ENCODE measurements at regions not wholly inside any gene's neighbourhood (a gene's known extent, or its start where the extent isn't known, plus 50 kb on each side); places are given as distances from the start of the nearest gene placed in this dataset.

DNA sequence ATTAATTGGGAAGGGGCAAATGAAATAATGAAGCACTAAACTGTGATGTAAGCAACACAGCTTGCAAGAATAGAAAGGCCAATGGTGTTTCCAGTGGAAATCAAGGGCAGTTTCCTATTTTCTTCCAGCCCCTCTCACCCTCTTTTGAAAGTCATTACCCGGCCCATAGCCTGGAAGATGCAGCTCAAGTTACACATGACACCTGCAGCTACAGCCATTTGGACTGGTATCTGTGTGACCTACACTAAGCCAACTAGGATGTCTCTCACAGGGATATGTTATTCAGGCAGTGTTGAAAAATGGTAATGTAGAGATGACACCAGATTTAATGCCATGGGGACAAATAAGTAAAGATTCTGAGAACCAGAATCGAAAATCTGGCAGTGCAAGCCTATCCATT is 439.4 kb upstream of the ZNF462 start:
- no peaks in the 10 kb centered on the region for H3K36me3 Mint-ChIP-seq (ENCODE audit: low read depth)
- no peak overlapping the region for H3K27ac Mint-ChIP-seq
- DNase-seq = no peak
- peaks cover 13% of the 10 kb centered on the region for H3K4me1 Mint-ChIP-seq
- POLR2A ChIA-PET = no interaction called here
- CTCF ChIA-PET = no interaction called here
- H3K4me3 Mint-ChIP-seq = no peak overlapping the region
- H3K27me3 Mint-ChIP-seq = no peaks in the 10 kb centered on the region
- peaks cover 3% of the 10 kb centered on the region for H3K9me3 Mint-ChIP-seq

DNA sequence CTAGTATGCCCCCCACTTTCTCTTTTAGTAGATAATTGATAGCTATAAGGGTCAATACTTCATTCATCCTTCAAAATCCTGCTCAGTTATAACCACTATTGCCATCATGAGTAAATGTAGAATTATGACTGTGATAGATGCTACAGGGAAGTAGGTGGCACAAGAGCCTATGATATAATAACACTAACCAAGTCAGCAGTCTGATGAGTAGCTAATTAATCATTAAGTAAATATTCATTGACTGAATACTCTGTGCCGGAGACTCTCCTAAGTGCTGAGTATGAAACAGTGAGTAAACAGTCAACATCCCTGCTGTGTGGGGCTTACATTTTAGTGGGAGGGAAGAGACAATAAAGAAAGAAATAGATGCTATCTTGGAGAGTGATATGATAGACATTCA is 430.3 kb upstream of the ZNF462 start:
- ChIA-PET POLR2A (no interaction called here), CTCF (no interaction called here)
- Mint-ChIP-seq H3K4me3 (no peak overlapping the region), H3K27ac (no peak overlapping the region), H3K4me1 (no peaks in the 10 kb centered on the region), H3K9me3 (no peaks in the 10 kb centered on the region), H3K27me3 (no peaks in the 10 kb centered on the region), H3K36me3 (ENCODE audit: low read depth) (no peaks in the 10 kb centered on the region)
- no peak for DNase-seq

DNA sequence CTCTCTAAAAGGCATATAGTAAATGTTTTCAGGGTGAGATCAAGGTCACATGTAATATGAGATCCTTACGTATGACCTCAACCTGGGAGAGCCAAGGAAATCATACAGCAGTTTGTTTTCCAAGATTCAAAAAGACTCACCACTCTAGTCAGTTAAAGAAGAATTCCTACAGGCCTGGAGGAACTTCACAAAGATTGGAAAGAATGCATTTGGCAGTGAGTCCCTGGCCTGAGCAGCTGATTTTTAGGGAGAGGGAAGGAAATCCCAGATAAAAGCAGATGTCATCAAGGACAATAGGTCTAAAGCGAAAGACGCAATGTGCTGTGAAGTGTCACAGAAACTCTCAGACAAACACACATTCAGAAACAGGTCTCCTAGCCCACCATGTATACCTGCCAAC is 424.0 kb upstream of the ZNF462 start:
- Mint-ChIP-seq H3K4me3 (no peak overlapping the region), H3K9me3 (peaks cover 4% of the 10 kb centered on the region), H3K36me3 (ENCODE audit: low read depth) (no peaks in the 10 kb centered on the region), H3K4me1 (no peaks in the 10 kb centered on the region), H3K27me3 (no peaks in the 10 kb centered on the region), H3K27ac (no peak overlapping the region)
- no peak for DNase-seq
- ChIA-PET CTCF (no interaction called here), POLR2A (no interaction called here)

DNA sequence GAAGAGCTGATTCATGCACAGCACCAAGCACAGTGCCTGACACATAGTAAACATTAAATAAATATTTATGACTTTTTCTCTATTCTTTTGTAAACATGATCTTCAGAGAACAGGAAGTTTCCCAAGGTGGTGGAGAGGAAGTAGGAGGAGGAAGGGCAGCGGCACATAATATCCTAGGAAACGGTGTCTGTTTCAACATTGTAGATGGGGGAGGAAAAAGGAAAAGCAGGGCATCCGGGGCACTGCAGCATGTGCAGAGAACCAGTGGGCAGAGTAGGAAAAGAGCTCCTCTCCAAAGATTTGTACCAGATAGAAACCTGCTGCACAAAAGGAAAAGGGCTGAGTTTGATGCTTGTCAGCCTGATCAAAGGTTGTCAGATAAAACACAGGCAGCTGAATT is 421.7 kb upstream of the ZNF462 start:
- Mint-ChIP-seq H3K9me3 (peaks cover 4% of the 10 kb centered on the region), H3K4me1 (no peaks in the 10 kb centered on the region), H3K27ac (no peak overlapping the region), H3K4me3 (no peak overlapping the region), H3K36me3 (ENCODE audit: low read depth) (no peaks in the 10 kb centered on the region), H3K27me3 (no peaks in the 10 kb centered on the region)
- POLR2A ChIA-PET = no interaction called here
- CTCF ChIA-PET = no interaction called here
- DNase-seq = no peak

DNA sequence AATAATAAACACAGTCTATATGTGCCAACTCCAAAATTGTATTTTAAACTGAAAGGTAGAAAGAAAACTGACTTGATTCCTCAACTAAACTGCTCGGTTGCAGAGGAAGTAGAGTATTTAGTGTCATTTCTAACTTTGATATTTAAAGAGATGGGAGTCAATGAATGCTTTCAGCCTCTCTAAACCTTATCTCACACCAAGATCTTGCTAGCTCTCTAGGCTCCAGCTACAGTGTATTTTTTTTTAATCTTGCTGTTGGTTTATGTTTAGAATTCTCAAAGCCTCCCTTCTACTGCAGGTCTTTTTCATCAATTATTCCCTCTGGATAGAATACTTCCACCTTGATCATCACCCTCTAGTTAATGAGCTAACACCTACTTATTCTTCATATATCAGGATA is 419.4 kb upstream of the ZNF462 start:
- Mint-ChIP-seq H3K9me3 (peaks cover 4% of the 10 kb centered on the region), H3K4me1 (no peaks in the 10 kb centered on the region), H3K27me3 (no peaks in the 10 kb centered on the region), H3K4me3 (no peak overlapping the region), H3K27ac (no peak overlapping the region), H3K36me3 (ENCODE audit: low read depth) (no peaks in the 10 kb centered on the region)
- POLR2A ChIA-PET = no interaction called here
- DNase-seq = no peak
- CTCF ChIA-PET = no interaction called here

DNA sequence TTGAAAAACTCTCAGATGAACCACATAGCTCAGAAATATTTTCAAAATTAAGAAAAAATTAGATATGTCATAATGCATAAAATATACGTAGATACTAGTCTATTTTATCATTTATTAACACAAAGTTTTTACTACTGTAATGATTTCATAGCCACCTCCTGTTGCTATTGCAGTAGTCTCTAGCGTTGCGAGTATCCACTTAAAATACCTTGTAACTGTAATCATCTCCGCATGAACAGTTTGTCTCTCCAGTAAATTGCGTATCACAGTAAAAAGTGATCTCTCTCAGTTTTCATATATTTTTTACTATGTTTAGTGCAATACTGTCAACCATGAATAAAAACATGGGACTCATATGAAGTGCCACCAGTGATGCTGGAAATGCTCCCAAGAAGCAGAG is 417.9 kb upstream of the ZNF462 start:
- Mint-ChIP-seq H3K9me3 (peaks cover 2% of the 10 kb centered on the region), H3K27me3 (no peaks in the 10 kb centered on the region), H3K36me3 (ENCODE audit: low read depth) (no peaks in the 10 kb centered on the region), H3K27ac (no peak overlapping the region), H3K4me3 (no peak overlapping the region), H3K4me1 (no peaks in the 10 kb centered on the region)
- ChIA-PET CTCF (no interaction called here), POLR2A (no interaction called here)
- no peak for DNase-seq

DNA sequence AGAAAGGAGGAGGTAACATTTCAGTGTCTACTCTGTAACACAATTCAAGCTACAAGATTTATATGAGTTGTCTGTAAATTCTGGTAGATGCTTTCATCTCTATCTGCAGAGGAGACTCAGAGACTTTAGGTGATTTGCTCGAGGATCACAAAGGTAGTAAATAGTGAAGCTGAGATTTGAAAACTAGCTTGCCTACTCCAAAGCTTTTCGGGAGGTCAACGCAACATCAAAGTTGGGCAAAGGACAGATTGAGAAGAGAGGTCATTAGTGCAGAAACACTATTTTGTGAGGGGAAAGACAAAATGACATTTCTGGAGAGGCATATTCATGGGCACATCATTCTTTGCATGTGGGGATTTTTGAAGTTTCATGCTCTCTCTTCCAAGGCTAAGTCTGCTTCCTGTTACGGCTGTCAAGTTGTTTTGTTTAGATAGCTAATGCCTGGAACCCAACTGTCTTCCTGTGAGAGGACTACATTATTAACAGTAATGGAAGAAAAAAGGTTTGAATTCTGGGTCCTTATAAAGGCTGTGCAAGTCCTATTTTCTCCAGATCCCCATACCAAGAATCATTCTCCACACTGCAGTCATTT is 413.5 kb upstream of the ZNF462 start:
- DNase-seq = no peak
- Mint-ChIP-seq H3K4me3 (no peak overlapping the region), H3K27ac (no peak overlapping the region), H3K4me1 (no peaks in the 10 kb centered on the region), H3K9me3 (no peaks in the 10 kb centered on the region), H3K36me3 (ENCODE audit: low read depth) (no peaks in the 10 kb centered on the region), H3K27me3 (no peaks in the 10 kb centered on the region)
- ChIA-PET CTCF (no interaction called here), POLR2A (no interaction called here)

DNA sequence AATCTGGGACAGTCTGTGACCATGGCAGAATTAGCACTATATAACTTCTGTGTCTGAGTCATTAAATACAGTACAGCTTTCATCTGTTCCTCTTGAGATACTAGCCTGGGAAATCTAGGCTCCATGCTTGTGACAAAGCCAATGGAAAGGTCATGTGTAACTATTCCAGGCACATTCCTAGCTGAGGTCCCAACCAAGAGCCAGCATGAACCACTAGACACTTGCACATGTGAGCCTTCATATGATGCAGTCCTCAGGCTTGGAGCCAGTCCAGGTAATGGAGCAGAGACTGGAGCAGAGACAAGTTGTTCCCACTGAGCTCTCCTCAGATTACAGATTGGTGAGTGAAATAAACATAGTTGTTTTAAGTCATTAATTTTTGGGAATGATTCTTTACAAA is 412.4 kb upstream of the ZNF462 start:
- Mint-ChIP-seq H3K4me3 (no peak overlapping the region), H3K27me3 (no peaks in the 10 kb centered on the region), H3K36me3 (ENCODE audit: low read depth) (no peaks in the 10 kb centered on the region), H3K27ac (no peak overlapping the region), H3K4me1 (no peaks in the 10 kb centered on the region), H3K9me3 (no peaks in the 10 kb centered on the region)
- no peak for DNase-seq
- ChIA-PET CTCF (no interaction called here), POLR2A (no interaction called here)

DNA sequence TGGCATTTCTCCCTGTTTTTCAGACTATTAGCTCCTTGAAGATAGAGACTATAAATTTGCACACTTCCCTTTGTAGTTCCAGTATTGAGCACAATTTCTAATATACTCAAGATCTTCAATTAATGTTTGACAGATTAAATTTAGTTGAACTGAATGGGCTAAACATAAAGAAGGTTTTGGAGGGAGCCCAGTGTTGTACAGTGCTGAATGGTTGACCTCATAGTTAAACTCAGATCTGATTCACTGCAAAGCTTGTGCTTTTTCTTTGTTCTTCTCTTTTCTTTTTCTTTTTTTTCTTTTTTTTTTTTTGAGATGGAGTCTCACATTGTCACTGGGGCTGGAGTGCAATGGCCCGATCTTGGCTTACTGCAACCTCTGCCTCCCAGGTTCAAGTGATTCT is 411.7 kb upstream of the ZNF462 start:
- no peak overlapping the region for H3K27ac Mint-ChIP-seq
- no peak overlapping the region for H3K4me3 Mint-ChIP-seq
- DNase-seq = no peak
- POLR2A ChIA-PET = no interaction called here
- H3K36me3 Mint-ChIP-seq (ENCODE audit: low read depth) = no peaks in the 10 kb centered on the region
- H3K9me3 Mint-ChIP-seq = no peaks in the 10 kb centered on the region
- CTCF ChIA-PET = no interaction called here
- H3K27me3 Mint-ChIP-seq = no peaks in the 10 kb centered on the region
- no peaks in the 10 kb centered on the region for H3K4me1 Mint-ChIP-seq

DNA sequence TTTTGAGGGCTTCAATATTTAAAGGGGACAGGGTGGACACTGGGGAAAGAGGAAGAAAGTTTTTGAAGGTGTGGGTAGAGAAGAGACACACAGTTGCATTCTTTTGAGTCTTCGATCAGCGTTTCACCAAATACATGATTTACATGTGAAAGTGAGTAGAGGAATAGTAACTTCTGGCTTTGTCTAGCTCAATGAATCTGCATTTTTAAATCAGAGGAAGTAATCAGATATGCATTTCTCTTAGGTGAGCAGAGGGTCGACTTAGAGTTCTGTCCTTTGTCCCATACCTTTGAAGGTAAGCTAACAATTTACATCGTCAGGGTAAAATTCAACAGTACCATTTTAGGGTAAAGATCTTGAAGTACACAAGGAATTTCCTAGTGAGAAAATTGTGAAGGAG is 406.4 kb upstream of the ZNF462 start:
- CTCF ChIA-PET = no interaction called here
- no peak for DNase-seq
- no peaks in the 10 kb centered on the region for H3K4me1 Mint-ChIP-seq
- H3K27ac Mint-ChIP-seq = no peak overlapping the region
- no peak overlapping the region for H3K4me3 Mint-ChIP-seq
- H3K27me3 Mint-ChIP-seq = no peaks in the 10 kb centered on the region
- H3K36me3 Mint-ChIP-seq (ENCODE audit: low read depth) = no peaks in the 10 kb centered on the region
- H3K9me3 Mint-ChIP-seq = peaks cover 2% of the 10 kb centered on the region
- POLR2A ChIA-PET = no interaction called here

DNA sequence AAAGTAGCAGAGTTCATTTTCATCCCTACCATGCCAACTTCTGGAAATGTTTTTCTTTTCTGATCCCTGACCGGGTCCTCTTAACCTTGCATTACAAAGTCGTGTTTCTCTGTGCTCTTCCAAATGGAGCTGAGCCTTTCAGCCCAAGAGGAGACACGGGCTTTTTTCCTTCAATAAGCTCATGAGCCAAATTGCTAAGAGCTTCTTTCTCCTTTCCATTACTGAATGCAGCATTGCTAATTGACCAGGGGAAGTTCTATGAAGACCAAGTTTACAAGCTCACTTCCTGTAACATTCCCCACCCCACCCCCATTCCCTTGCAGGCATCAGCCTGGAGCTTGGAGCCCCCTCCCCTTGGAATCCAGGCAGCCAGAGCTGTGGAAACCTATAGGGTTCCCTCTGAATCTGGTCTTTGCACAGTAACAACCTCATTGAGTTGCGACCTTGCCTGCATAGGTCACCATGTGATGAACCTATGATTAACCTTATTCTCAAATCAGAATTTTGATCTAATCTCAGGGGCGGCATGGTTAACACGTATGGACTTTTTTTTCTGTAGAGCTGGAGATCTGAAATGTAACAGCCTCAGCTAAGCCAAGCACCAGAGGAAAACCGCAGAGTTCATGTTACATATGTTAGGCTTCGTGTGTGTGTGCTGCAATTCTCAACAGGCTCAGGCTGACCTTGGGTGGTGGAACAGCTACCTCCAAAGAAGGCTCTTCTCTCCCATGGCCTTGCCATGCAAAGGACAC is 395.7 kb upstream of the ZNF462 start:
- peaks cover 7% of the 10 kb centered on the region for H3K9me3 Mint-ChIP-seq
- no peaks in the 10 kb centered on the region for H3K27me3 Mint-ChIP-seq
- POLR2A ChIA-PET = no interaction called here

DNA sequence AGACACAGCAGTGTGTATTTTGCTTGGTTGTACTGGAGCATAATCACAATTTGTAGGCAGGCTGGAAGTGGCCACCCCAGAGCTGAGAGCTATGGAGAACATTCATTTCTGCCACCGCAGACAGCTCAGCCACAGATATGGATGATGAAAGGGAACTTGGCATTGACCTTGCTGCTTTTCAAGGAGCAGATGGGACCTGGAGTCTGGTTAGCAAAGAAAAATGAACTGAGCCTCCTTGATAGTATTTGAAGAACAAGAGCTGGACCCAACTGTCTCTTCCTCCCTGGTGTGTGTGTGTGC is 395.2 kb upstream of the ZNF462 start:
- Mint-ChIP-seq H3K9me3 (peaks cover 7% of the 10 kb centered on the region), H3K36me3 (ENCODE audit: low read depth) (no peaks in the 10 kb centered on the region), H3K4me3 (no peak overlapping the region), H3K27me3 (no peaks in the 10 kb centered on the region), H3K27ac (no peak overlapping the region), H3K4me1 (no peaks in the 10 kb centered on the region)
- DNase-seq = no peak
- ChIA-PET CTCF (no interaction called here), POLR2A (no interaction called here)

More for the DNA sequence above, 395.7 kb upstream of the ZNF462 start:
- H3K4me1 Mint-ChIP-seq = no peaks in the 10 kb centered on the region
- no peaks in the 10 kb centered on the region for H3K36me3 Mint-ChIP-seq (ENCODE audit: low read depth)
- no peak for DNase-seq
- no peak overlapping the region for H3K27ac Mint-ChIP-seq
- H3K4me3 Mint-ChIP-seq = no peak overlapping the region
- CTCF ChIA-PET = no interaction called here

DNA sequence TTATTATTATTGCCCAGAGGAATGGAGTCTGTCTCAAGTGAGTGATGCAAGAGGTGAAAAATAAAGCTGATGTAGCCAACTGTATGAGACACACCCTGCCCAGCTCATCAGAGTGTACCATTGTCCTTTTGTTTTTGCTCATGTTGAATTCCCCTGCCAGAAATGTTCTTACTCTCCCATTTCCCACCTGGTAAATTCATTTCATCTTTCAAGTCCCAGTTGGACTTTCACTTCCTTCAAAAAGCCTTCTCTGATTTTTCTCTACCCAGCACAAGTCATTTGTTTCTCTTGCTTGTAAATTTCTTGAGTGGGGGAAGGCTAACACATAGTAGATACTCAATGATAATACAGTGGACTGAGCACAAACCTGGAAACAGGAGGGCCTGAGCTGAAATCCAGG is 394.5 kb upstream of the ZNF462 start:
- POLR2A ChIA-PET = no interaction called here
- Mint-ChIP-seq H3K4me1 (no peaks in the 10 kb centered on the region), H3K27me3 (no peaks in the 10 kb centered on the region), H3K4me3 (no peak overlapping the region), H3K27ac (no peak overlapping the region), H3K36me3 (ENCODE audit: low read depth) (no peaks in the 10 kb centered on the region), H3K9me3 (peaks cover 7% of the 10 kb centered on the region)
- no peak for DNase-seq
- CTCF ChIA-PET = no interaction called here

DNA sequence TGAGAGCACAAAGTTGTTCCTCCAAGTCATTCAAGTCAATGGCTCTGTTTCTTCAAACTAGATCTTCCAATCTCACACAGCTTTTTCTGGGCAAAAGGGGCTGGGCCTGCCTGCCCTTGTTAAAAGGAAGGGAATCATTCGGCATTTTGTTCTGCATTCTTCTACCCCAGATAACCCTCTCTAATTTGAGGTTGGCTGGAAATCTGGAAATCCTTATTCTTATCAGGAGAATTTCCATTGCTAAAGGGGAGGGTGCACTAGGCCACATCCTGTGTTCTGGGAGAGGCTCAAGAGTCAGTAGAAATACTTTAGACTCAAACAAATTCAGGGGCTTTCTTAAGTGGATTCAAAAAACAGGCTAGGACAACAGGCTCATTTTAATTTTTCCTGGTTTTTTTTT is 384.7 kb upstream of the ZNF462 start:
- POLR2A ChIA-PET = no interaction called here
- H3K27me3 Mint-ChIP-seq = no peaks in the 10 kb centered on the region
- DNase-seq = no peak
- no peaks in the 10 kb centered on the region for H3K36me3 Mint-ChIP-seq (ENCODE audit: low read depth)
- no peaks in the 10 kb centered on the region for H3K4me1 Mint-ChIP-seq
- no peak overlapping the region for H3K4me3 Mint-ChIP-seq
- peaks cover 10% of the 10 kb centered on the region for H3K9me3 Mint-ChIP-seq
- no peak overlapping the region for H3K27ac Mint-ChIP-seq
- CTCF ChIA-PET = no interaction called here

Data from activated CD4-positive, alpha-beta T cell treated with anti-CD3 and anti-CD28 coated beads, Interleukin-2, amount 10 ng/mL, durations not matched to agents 7 days and 5 days (primary cell).